COLO668 (cell line): ENCODE measurements at regions not wholly inside any gene's neighbourhood (a gene's known extent, or its start where the extent isn't known, plus 50 kb on each side); places are given as distances from the start of the nearest gene placed in this dataset.

Source experiments
- DNase-seq: peaks from one replicate; lab custom pipeline; 2025; ENCODE audit not compliant: unreplicated experiment; lab: John Stamatoyannopoulos, UW

DNA sequence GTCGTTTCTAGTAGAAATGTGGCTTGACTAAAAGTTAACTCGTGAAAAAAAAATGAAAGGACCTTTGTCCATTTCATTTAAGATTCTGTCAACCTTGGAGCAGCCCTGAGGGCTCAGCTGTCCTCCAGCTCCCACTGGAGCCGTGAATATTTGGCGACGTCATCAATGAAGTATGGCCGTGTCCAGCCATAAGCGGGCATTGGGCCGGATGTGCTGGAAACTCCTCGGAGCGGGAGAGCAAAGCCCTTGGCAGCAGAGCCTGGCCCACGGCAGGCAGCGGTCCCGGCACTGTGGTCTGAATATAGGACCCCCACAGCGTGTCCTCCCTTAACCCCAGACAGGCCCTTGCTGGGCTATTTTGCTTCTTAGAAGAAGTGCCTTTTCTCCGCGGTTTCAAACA is 50.0 kb downstream of the JAKMIP3 start:
- no peak for DNase-seq

DNA sequence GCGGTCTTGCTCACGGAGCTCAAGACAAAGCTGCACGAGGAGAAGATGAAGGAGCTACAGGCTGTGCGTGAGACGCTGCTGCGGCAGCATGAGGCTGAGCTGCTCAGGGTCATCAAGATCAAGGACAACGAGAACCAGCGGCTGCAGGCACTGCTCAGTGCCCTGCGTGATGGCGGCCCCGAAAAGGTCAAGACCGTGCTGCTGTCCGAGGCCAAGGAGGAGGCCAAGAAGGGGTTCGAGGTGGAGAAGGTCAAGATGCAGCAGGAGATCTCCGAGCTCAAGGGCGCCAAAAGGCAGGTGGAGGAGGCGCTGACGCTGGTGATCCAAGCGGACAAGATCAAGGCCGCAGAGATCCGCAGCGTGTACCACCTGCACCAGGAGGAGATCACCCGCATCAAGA is 51.4 kb downstream of the JAKMIP3 start:
- DNase-seq = no peak

DNA sequence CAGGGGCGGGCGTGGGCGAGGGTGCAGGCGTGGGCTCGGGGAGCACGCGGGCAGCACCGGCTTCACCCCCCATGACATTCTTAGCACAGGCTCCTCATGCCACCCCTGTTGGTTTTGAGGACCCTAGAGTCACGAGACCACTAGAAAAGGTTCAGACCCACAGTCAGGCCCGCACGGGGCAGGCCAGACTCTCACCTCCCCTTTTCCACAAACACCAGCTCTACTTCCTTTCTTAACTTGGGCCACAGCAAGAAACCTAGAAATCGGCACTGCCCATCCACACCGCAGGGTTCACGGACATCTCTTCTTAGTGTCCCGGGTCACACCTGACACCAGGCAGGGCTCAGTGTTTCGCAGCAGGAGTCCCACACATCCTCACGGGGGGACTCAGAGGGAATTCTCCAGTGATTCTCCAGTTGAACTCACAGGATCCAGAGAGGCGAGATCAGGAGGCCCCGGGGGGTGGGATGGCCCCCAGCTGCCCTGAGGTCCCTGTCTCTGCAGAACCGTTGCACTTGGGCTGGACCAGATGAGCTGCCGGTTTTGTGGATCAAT is 52.0 kb downstream of the JAKMIP3 start:
- DNase-seq = no peak

DNA sequence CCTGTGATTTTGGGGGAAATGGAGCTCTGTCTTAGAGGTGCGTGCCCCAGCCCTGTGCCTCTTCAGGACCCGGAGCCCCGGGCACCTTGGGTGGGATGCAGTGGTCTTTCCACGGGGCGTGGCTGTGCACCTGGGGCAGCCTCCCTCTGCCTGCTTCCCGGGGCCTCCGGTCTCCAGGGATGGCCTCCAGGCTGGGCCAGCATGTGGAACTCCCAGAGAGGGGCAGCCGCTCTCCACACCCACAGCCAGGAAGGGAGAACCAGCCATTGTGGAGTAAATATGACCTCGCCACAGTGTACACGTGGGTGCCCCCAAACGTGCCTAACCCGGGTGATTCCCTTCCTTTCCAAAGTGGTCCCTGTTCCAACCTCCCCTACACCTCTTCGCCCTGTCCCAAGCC is 52.6 kb downstream of the JAKMIP3 start:
- DNase-seq = no peak

DNA sequence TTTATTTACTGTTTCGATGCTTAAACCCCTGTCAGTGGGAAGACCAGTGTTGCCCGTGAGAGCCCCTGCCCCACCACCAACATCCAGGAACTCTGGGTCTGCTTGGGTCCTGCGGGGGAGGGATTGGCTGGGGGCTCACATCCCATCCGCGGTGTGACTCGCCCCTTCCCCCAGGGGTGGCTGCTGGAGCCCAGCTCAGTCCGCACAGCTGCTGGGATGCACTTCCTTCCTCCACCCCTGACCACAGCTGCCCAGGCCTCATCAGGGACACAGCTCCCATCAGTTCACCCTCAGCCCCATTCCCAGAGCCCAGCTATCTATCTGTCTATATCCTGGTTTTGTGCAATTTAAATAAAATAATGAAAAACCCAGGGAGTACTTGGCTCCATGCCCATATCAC is 54.5 kb downstream of the JAKMIP3 start:
- no peak for DNase-seq

DNA sequence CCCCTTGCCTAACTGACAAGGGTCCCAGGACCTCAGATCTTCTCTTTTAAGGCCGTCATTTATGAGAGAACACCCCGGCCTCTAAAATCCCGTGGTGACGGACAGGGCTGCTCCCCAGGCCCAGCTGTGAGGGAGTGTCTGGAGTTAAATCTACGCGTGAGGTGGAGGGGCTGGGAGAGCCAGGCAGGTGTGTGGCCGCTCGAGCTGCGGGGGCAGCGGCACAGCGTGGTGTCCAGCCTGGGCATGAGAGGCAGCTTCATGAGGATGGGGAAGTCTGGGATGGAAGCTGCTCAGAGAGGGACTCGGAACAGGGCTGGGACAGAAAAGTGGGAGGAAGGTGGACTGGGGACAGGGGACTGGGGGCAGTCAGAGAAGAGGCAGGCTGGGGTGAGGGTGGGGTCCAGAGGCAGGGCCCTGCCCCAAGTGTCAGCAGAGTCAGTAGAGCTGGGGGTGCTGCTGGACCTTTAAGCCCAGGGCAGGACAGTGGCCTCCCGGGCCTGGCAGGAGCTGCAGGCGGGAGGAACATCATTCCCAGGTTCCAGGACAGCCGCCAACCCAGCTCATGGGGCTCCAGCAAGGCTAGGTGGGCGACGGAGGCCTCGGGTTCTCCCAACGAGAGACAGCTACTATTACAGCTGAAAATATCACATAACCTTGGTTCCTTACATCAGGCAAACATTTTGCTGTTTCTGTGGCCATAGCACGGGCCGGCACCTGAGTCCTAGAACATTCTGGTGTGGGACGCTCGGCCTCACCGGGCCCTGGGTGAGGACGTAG is 55.2 kb downstream of the JAKMIP3 start:
- DNase-seq = no peak

DNA sequence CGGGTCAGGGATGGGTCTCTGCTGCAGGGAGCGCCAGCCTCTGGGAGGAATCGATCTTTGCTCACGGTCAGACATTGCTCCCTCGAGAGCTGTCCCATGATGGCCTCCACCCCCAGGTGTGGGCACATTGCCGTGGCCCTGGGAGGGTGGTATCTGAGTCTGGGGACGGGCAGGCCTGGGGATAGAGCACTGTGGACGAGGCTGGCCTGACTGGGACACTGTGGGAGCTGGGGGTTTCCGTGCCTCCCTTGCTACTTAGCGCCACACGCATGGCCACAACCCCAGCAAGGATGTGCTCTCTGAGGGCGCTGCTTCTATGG is 55.7 kb downstream of the JAKMIP3 start:
- DNase-seq = no peak

DNA sequence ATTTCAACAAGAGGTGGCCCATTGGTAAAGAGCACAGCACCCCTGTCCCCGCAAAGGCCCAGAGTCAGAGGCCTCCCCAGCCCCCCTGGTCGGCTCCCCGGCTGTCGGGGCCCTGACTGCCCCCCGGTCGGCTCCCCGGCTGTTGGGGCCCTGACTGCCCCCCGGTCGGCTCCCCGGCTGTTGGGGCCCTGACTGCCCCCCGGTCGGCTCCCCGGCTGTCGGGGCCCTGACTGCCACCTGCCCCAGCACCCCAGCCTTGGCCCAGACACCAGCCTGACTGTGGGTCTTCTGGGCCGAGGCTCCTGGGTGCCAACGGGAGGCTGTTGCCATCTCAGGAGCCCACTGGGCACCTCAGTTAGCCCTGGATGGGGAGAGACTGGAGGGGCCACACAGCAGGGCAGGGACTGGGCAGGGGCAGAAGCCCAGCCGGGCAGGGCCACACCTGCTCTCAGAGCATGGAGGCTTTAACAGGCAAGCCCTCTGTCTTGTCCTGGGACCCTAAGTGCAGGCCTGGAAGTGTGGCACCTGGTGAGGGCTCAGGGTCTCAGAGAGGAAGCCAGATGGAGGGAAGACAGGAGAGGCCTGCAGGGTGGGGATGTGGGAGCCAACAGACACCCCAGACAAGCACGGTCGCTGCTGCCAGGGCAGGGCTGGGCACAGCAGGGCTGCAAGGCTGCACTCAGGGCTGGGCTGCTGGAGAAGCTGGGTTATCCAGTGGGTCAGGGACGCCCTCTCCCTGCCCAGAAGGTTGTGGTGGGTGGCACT is 56.5 kb downstream of the JAKMIP3 start:
- no peak for DNase-seq

DNA sequence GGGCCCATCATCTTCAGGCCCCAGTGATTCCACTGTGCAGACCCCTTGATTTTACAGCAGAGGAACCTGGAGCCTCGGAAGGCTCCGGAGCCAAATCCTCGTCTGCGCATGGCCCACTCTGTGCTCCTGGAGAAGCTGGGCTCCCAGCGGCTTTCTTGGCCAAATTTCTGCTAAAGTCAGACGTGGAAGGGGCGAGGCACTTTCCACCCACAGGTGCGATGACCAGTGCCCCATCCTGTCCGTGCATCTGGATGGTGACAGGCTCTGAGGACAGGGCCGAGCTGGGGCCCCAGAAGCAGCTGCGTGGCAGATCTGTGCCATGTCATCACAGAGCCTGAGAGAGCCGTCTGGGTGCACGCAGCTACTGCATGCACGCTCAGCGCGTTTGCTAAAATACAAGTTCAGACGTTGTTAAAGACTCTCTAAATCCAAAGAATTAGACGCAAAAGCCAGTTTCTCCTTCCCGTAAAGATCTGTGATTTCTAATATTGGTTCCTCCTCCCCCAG is 57.2 kb downstream of the JAKMIP3 start:
- DNase-seq = no peak

DNA sequence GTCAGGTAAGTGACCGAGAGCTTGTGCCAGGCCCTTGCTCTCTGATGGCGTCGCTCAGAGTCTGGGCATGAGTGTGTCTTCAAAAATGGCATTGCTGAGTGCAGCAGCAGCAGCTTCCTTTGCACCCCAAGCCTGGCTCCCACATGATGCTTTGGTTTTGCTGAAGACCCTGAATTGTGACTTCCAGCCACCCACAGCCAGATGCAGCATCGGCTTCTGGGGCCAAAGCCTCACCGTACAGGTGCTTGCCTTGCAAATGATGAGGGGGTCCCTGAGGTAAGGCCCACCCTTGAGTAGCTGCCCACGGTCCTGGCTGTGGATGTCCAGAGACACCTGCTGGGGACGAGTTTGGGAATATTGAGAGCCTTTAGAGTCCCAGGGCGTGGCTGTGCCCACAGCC is 57.9 kb downstream of the JAKMIP3 start:
- no peak for DNase-seq

DNA sequence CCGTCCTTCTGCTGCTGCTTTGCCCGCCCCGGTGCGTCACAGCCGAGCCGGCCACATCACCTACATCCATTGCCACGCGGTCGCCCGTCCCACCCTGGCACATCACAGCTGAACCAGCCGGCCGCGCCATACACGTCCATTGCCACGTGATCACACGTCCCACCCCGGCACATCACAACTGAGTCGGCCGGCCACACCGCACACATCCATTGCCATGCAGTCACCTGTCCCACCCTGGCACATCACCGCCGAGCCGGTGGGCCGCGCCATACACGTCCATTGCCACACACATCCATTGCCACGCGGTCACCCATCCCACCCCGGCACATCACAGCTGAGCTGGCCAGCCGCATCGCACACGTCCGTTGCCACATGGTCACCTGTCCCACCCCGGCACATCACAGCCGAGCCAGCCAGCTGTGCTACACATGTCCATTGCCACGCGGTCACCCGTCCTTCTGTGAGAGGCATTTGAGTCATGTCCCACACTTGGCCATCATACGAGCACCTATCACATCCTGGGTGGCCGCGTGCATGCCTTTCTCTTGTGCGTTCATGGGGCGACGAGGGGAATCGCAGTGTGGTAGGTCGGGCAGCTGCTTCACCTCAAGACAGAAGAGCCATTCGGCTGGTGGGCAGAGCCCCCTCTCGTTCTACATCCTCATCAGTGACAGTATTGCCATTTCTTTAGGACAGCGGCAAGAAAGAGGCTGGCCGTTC is 58.6 kb downstream of the JAKMIP3 start:
- DNase-seq = no peak

DNA sequence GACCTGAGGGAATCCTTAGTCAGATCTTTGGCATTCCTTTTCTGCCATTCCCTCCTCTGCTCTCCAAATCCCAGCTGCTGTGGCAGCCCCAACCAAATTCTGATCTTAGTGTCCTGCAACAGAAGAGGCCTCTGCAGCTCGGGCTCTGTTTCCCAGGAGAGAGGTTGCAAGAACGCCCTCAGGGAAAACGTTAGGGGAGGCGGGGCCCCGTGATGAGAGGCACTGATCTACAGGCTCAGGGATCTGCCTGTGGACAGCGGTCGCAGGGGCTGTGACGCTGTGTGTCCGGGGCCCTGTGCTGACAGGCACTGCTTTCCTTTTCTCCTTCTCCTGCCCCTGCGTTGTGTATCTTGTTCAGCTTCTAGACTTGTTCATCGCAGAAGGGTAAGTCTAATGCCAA is 57.3 kb upstream of the DPYSL4 start:
- DNase-seq = no peak

DNA sequence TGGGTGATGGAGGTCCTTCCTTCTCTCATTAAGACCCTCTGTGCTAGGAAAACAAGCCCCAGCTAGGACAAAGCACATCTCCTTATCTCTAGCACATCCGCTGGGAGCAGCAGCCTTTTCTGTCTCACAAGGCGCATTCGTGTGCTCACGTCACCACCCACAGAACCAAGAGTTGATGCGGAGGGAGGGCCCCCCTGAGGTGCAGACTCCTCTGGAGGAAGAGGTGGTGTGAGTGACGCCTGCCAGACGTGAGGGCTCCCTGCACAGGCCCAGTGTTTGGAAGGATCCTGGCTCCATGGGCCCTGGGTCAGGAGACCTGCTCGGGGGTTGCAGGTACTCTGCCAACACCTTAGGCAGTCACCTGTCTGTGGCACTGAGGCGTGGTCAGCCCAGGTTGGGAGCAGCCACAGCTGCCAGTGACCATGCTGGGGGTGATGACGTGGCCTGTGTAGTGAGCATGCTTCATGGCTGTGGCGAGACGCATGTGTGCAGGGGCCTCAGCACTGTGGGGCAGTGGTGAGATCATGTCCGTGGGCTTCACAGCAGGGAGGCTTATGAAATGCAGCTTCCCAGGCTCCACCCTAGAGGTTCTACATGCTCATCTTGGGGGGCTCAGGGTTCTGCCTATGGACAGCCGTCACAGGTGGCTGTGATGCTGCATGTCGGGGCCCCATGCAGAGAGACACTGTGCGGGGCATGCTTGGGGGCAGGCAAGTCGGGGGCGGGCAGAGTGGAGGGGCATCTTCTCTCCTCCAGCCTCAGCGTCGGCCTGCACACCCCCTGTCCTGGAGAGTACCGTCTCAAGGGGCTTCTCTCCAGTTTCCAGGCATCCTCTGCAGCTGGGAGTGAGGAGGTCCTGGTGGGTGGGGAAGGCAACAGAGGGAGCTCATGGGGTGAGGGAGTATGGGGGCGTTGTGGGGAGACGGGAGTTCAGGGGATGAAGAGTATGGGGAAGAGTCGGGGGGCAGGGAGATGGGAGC is 56.2 kb upstream of the DPYSL4 start:
- DNase-seq = peak; percentile 4

DNA sequence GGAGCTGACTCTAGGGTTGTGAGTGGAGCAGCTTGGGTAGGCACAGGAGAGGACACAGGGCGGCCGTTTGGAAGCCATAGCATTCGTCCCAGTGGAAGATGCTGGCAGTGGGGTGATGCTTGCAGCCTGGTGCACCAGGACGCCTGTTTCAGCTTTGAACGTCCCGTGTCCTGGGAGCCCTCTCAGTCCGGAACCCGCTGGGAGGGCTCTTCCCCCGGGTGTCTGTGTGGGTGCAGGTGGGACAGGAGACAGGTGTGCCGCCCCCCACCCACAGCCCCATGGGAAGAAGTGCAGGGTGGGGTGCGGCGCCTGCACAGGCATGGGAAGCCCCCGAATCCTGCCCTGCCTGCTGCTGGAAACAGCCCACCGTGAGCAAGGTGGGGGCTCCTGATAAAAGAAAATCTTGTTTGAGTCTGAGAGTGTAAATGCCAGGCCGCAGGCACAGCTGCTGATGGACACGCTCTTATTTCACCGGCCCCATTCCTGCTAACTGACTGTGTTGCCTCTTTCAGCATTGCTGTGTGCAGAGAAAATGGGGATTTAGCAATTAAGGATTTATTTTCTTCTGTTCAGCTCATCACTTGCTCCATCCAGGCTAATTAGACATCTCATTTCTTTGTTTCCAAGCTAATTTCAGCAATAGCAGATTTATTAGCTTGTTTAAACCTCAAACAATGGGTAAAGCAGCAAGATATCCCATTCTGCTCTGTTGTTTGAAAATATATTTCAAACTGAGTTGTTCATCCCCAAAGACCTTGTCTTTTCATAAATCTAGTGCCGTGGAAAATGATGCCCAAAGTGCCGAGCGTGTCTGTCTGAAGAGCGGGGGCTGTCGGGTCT is 54.9 kb upstream of the DPYSL4 start:
- no peak for DNase-seq

DNA sequence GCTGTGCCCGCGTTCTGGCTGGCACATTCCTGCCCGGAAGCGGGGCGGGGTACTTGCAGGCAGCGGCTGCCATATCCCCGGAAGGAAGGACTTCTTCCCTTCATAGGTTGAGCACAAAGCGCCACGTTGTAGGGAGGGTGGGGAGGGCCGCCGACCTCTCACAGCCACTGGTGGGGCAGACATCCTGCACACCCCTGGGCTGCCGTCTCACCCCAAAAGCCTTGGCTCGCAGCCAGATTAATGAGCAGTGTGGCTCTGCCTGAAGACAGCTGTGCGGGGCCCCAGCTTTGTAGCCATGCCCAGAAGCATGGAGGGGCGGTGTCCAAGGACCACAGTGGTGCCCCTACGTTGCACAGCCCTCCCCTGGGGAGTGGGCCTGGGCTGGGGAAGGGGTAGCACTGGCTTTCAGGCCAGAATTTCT is 54.3 kb upstream of the DPYSL4 start:
- DNase-seq = no peak

DNA sequence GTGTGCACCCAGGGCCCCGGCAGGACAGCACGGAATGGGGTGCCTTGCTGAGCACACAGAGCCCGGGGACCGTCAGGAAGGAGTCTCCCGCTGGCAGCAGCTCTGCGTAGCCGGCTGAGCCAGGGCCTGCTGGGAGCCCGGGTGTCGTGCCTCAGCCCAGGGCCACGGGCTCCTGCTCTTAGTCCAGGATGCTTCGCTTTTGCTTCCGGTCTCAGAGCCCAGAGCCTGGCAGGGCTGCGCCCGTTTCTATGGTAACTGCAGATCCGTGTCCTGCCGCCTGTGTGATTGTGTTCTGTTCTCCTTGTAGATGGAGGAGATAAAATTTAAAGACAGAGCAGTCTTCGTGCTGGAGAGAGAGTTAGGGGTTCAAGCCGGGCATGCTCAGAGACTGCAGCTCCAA is 53.7 kb upstream of the DPYSL4 start:
- no peak for DNase-seq

DNA sequence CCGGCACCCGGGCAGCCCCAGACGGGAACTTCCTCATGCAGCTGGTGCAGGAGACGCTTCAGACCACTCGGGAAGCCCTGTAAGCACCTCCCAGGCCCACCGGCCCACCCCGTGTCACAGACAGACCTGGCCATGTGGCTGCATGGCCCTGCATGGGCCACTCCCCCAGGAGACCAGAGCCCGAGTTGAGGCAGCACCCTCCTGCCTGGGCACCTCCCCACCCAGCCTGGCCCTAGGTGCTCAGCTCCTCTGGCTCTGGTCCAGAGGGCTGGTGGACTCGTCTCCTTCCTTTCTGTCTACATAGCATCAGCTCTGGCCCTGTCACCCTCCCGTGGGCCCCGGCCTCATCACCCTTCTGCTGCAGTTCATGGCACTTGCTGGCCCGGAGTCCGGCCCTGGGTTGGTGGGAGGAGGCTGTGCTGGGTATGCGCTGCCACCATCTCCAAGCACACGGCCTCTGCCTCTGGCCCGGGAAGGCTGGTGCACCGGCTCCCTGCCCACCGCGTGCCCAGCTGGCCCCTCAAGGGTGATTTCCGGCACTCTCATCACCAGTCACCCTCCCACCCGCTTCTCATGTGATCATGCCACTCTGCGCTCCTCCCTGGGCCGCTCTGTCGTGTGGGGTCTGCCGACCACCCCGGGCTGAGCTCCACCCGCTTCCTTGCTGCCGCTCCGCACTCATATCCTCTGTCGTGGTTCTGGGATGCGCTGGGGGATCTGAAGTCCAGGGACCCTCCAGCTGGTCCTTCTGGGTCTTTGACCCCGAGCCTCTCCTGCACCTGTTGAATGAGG is 53.1 kb upstream of the DPYSL4 start:
- DNase-seq = no peak

DNA sequence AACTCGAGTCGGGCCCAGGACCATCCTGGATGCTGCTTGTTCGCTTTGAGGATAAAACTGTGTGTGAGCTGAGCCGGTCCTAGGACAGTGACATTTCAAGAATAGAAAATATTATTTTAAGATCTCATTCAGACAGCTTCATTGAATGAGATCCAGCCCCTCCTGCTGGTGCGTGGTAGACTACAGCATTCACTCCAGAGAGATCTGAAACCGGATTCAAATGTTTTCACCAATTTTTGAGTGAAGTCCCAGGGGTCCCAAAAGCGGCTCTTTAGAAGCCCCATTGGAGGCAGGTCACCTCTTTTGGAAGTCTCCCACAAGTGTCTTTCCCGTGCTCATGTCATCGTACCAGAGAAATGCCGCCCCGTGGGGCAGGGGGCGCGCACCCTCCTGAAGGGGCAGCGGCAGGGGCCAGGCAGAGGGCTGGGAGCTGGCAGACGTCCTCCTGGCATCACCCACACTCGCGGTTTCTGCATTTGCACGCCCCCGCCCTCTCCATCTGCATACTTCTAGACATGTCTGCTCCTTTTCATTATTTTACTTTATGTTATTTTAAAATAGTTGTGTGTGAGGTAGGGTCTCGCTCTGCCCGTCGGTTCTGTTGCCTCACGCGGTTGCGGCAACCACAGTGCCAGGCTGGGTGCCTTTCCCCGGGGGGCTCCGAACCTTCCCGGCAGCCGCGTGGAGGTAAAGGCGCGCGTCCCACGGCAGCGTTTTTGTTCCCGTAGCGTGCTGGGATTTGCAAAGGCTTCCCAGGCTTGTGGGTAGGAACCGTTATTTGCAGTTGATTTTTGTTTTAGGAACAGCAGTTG is 52.3 kb upstream of the DPYSL4 start:
- no peak for DNase-seq
